Ovary (tissue), 7 donors: ENCODE measurements at regions not wholly inside any gene's neighbourhood (a gene's known extent, or its start where the extent isn't known, plus 50 kb on each side); places are given as distances from the start of the nearest gene placed in this dataset.

Experiments used
- DNase-seq, 5 donors: peaks; one replicate each; pipeline ENCODE4 v3.0.0-alpha.2; 2019 to 2020
- H3K27ac ChIP-seq, 2 donors: fragments of 200-600 bp; one replicate each; pipeline versions ENCODE4 v1.5.1 to v1.8.0; 2019 to 2022
- H3K27me3 ChIP-seq: fragments of 200-600 bp; one replicate; pipeline ENCODE4 v1.8.0; 2022
- H3K36me3 ChIP-seq: fragments of 200-600 bp; sonication (generic); one replicate; pipeline ENCODE4 v1.5.1; 2019
- H3K4me1 ChIP-seq: one replicate; pipeline ENCODE4 v1.8.1; 2013; ENCODE audit warnings: mild to moderate bottlenecking, moderate library complexity; ENCODE audit not compliant: insufficient read depth
- H3K4me3 ChIP-seq: fragments of 200-600 bp; sonication (generic); one replicate; pipeline ENCODE4 v1.5.1; 2017
- H3K9me3 ChIP-seq, 2 donors: fragments of 200-600 bp in 1 of 2; sonication (generic) in 1 of 2; one replicate each; pipeline versions ENCODE4 v1.5.1 to v1.8.1; 2013 to 2019; ENCODE audit warnings: mild to moderate bottlenecking in 1 of 2, moderate library complexity in 1 of 2
- CTCF ChIP-seq, 3 donors: fragments of 450-650 bp in 2 of 3; fragments of 200-600 bp in 1 of 3; IDR thresholded peaks; one replicate each; pipeline versions ENCODE4 v1.5.1 to v1.8.0; 2016 to 2022; ENCODE audit warnings: antibody characterized with exemption in 3 of 3, mild to moderate bottlenecking in 1 of 3
- EP300 ChIP-seq: sonication (generic); formaldehyde crosslinking; IDR thresholded peaks from one replicate; pipeline ENCODE4 v1.6.1; 2017; ENCODE audit warnings: antibody characterized with exemption
- POLR2A ChIP-seq: fragments of 450-650 bp; IDR thresholded peaks from one replicate; pipeline ENCODE4 v1.6.1; 2017; ENCODE audit warnings: antibody characterized with exemption, mild to moderate bottlenecking, moderate library complexity
- WGBS, 3 donors: extraction: QIAGEN DNeasy Blood & Tissue Kit in 1 of 3; methylation state at CpG; one replicate each; pipeline versions ENCODE4 v1.1.5 to v1.1.7; 2013 to 2017; 5-methylcytosine and 5-hydroxymethylcytosine counted together
- intact Hi-C, 4 donors: fragments of 100-400 bp; cut with DNase I; formaldehyde crosslinking; loops; one replicate each; pipeline versions ENCODE4 v1.11.0 to v1.15.1; 2022 to 2023
- donor health status: DM: no; HTN: no; CAD: no; lungs with moderate emphysema.
- donor health status: DM: no; HTN: no; CAD: no.
- donor health status: Bipolar disorder and iron deficiency.
- donor health status: DM: no; HTN: no; CAD: no.
- donor health status: DM: yes; HTN: yes; CAD: no.

GRCh38 chr12:94806617-94807016, 156.3 kb upstream of the TMCC3 start:
- intact Hi-C loops = no loop called here
- Histone ChIP-seq H3K9me3 (no peaks in the 10 kb centered on the region), H3K36me3 (no peaks in the 10 kb centered on the region), H3K27me3 (no peaks in the 10 kb centered on the region), H3K4me3 (no peak overlapping the region), H3K27ac (no peak overlapping the region), H3K4me1 (no peaks in the 10 kb centered on the region)
- DNase-seq = no peak
- WGBS, 3 donors = 93 to 97% (median 94%) methylated on average over 6 of the region's 6 CpGs
- TF ChIP-seq POLR2A = no peak
- TF ChIP-seq EP300 = no peak
- no peak for TF ChIP-seq CTCF (IDR thresholded peaks at IDR 0.05)

GRCh38 chr12:94805749-94806529, 155.6 kb upstream of the TMCC3 start:
- no peak overlapping the region for H3K4me3 ChIP-seq
- H3K27me3 ChIP-seq = no peaks in the 10 kb centered on the region
- 89 to 94% (median 92%) methylated on average over 2 of the region's 2 CpGs for WGBS, 3 donors
- intact Hi-C loops = no loop called here
- no peak for TF ChIP-seq POLR2A
- no peak for DNase-seq
- H3K36me3 ChIP-seq = no peaks in the 10 kb centered on the region
- H3K9me3 ChIP-seq = no peaks in the 10 kb centered on the region
- H3K27ac ChIP-seq = no peak overlapping the region
- no peaks in the 10 kb centered on the region for H3K4me1 ChIP-seq

DNA sequence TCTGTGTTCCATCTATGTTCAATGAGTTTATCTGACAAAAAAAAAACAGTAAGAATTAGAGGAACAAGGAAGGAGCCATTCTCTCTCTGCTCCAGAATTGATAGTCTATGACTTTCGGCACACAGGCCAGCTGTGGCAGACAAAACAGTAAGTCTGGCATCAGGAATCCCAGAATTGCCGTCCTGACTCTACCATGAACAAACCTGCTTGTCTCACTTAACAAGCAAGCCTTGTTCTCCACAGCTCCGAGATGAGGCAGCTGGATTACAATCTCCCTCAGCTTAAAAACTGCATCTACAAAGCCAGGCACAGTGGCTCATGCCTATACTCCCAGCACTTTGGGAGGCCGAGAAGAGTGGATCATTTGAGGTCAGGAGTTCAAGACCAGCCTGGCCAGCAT, 153.6 kb upstream of the TMCC3 start:
- WGBS, 3 donors = 30 to 35% (median 33%) methylated on average over 4 of the region's 4 CpGs
- H3K4me3 ChIP-seq = no peak overlapping the region
- no peaks in the 10 kb centered on the region for H3K36me3 ChIP-seq
- no peak overlapping the region for H3K27ac ChIP-seq
- no peaks in the 10 kb centered on the region for H3K4me1 ChIP-seq
- intact Hi-C loops = no loop called here
- TF ChIP-seq CTCF (IDR thresholded peaks at IDR 0.05) = no peak
- no peak for TF ChIP-seq POLR2A
- no peak for TF ChIP-seq EP300
- no peaks in the 10 kb centered on the region for H3K9me3 ChIP-seq
- no peak for DNase-seq
- no peaks in the 10 kb centered on the region for H3K27me3 ChIP-seq

DNA sequence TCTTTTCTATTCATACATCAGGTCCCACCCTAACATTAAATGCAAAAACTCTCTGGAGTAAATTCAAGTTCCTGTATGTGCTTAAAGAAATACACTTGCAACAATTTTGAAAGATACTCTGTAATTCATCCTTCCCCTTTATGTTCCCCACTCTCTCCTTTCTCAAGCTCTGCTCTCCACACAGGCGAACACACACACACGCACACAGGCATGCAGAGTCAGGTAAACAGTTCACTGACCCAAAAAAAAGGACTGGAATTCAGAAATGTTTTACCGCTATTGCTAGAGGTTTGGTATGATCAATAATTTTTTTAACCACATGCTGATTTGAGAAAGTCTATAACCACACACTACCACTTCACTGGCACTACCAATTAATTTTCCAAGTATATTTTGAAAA, 152.4 kb upstream of the TMCC3 start:
- WGBS, 3 donors = 86 to 94% (median 93%) methylated on average over 3 of the region's 3 CpGs
- no peaks in the 10 kb centered on the region for H3K9me3 ChIP-seq
- DNase-seq = no peak
- no peak overlapping the region for H3K27ac ChIP-seq
- H3K27me3 ChIP-seq = no peaks in the 10 kb centered on the region
- no peaks in the 10 kb centered on the region for H3K4me1 ChIP-seq
- TF ChIP-seq POLR2A = no peak
- TF ChIP-seq CTCF (IDR thresholded peaks at IDR 0.05) = no peak
- TF ChIP-seq EP300 = no peak
- no peaks in the 10 kb centered on the region for H3K36me3 ChIP-seq
- intact Hi-C loops = no loop called here
- no peak overlapping the region for H3K4me3 ChIP-seq

DNA sequence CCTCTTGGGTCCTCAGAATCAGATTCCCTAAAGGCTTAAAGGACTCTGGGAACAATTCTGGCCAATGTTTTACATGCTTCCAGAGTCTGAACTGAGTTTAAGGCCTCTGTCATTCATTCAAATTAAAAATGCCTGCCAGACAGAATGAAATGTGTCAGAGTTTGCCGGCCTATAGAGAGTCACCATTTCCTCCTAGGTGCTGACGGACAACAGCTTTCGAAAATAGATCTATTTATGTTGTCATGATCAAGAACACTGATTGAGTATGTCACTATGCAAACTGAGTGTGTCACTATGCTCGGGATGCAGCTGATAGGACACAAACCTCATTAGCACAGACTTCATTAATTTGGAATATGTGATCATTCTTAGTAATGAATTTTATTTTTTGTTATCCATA, 151.4 kb upstream of the TMCC3 start:
- Histone ChIP-seq H3K4me3 (no peak overlapping the region), H3K4me1 (no peaks in the 10 kb centered on the region), H3K36me3 (no peaks in the 10 kb centered on the region), H3K27me3 (no peaks in the 10 kb centered on the region), H3K9me3 (no peaks in the 10 kb centered on the region), H3K27ac (no peak overlapping the region)
- 91 to 98% (median 92%) methylated on average over 4 of the region's 4 CpGs for WGBS, 3 donors
- TF ChIP-seq POLR2A (no peak), EP300 (no peak), CTCF (IDR thresholded peaks at IDR 0.05) (no peak)
- DNase-seq = no peak
- intact Hi-C loops = loop anchor here in 1 of 4 donors (2.0 kb wide), 1 partner anchor 19 kb away; no protein-coding TSS in a partner anchor
